Stimulated activated CD4-positive, alpha-beta T cell treated with anti-CD3 and anti-CD28 coated beads, Interleukin-1b, Interleukin-23, amount 100 ng/mL, for 24 hours (primary cell): ENCODE measurements at regions not wholly inside any gene's neighbourhood (a gene's known extent, or its start where the extent isn't known, plus 50 kb on each side); places are given as distances from the start of the nearest gene placed in this dataset.
A peak's percentile ranks its signal among the peaks of the same experiment; 100 is the strongest.
"Not testable (repeated sequence)": the region's sequence is repeated elsewhere in the genome, so short reads cannot be mapped to it uniquely, and the experiment has no call there.

Source experiments
- DNase-seq, 4 experiments: peaks; one replicate each; pipeline ENCODE4 v3.0.0-alpha.2; 2020; ENCODE audit warnings: low read depth in 4 of 4, low spot score in 1 of 4

- DNase-seq: no peak
Observed at GRCh38 chr5:154562244-154562880, 84.3 kb upstream of the HAND1 start.

GRCh38 chr5:154559398-154560276 is 81.6 kb upstream of the HAND1 start:
- DNase-seq: no peak

GRCh38 chr5:154557548-154557947 is 79.5 kb upstream of the HAND1 start:
- DNase-seq: no peak

- DNase-seq: no peak
Observed at GRCh38 chr5:154547551-154547950, 69.5 kb upstream of the HAND1 start.

- no peak for DNase-seq
Observed at GRCh38 chr5:154546719-154547118, 68.7 kb upstream of the HAND1 start.

GRCh38 chr5:154544646-154545045 is 66.6 kb upstream of the HAND1 start:
- no peak for DNase-seq

- no peak for DNase-seq
Observed at GRCh38 chr5:154543380-154543779, 65.4 kb upstream of the HAND1 start.

GRCh38 chr5:154542581-154542980 is 64.6 kb upstream of the HAND1 start:
- no peak for DNase-seq

- no peak for DNase-seq
Observed at GRCh38 chr5:154542000-154542399, 64.0 kb upstream of the HAND1 start.

- DNase-seq: peak in 1 of 4 experiments; percentile 4
Observed at GRCh38 chr5:154541553-154541952, 63.5 kb upstream of the HAND1 start.

- no peak for DNase-seq
Observed at GRCh38 chr5:154540600-154540999, 62.6 kb upstream of the HAND1 start.

- DNase-seq: no peak
Observed at GRCh38 chr5:154538492-154538891, 60.5 kb upstream of the HAND1 start.

GRCh38 chr5:154536439-154536838 is 58.4 kb upstream of the HAND1 start:
- not testable (repeated sequence) for DNase-seq

- DNase-seq: no peak
Observed at GRCh38 chr5:154535535-154535934, 57.5 kb upstream of the HAND1 start.

- no peak for DNase-seq
Observed at GRCh38 chr5:154534457-154535050, 56.5 kb upstream of the HAND1 start.

- DNase-seq: no peak
Observed at GRCh38 chr5:154529282-154529681, 51.3 kb upstream of the HAND1 start.

GRCh38 chr5:154528005-154528594 is 50.1 kb upstream of the HAND1 start:
- no peak for DNase-seq
